Left ventricle myocardium inferior (tissue), 1 donor: ENCODE measurements at regions not wholly inside any gene's neighbourhood (a gene's known extent, or its start where the extent isn't known, plus 50 kb on each side); places are given as distances from the start of the nearest gene placed in this dataset.
A peak's percentile ranks its signal among the peaks of the same experiment; 100 is the strongest.

Experiments
- DNase-seq: peaks from one replicate; pipeline ENCODE4 v3.0.0-alpha.2; 2020
- H3K27ac ChIP-seq: fragments of 200-600 bp; replicated peaks from 2 replicates; pipeline ENCODE4 v1.8.0; 2021
- H3K27me3 ChIP-seq: fragments of 200-600 bp; 2 replicates; pipeline ENCODE4 v1.8.0; 2021; ENCODE audit warnings: low read depth
- H3K36me3 ChIP-seq: fragments of 200-600 bp; 2 replicates; pipeline ENCODE4 v1.8.0; 2021
- H3K4me1 ChIP-seq: fragments of 200-600 bp; 2 replicates; pipeline ENCODE4 v1.8.0; 2021
- H3K4me3 ChIP-seq: fragments of 200-600 bp; 2 replicates; pipeline ENCODE4 v1.8.0; 2021; ENCODE audit warnings: mild to moderate bottlenecking, moderate library complexity
- H3K9me3 ChIP-seq: fragments of 200-600 bp; replicated peaks from 2 replicates; pipeline ENCODE4 v1.8.0; 2021
- intact Hi-C: fragments of 100-400 bp; cut with micrococcal nuclease; formaldehyde crosslinking; loops from one replicate; pipeline ENCODE4 v1.11.0; 2022
- TF ChIP-seq, protein P1 (sequence below): fragments of 200-600 bp; IDR thresholded peaks from 2 replicates; pipeline ENCODE4 v1.8.0; 2021; ENCODE audit warnings: antibody characterized with exemption, mild to moderate bottlenecking, borderline replicate concordance
- donor health status: DM: no; HTN: yes; CAD: no; lungs with severe emphysema.

DNA sequence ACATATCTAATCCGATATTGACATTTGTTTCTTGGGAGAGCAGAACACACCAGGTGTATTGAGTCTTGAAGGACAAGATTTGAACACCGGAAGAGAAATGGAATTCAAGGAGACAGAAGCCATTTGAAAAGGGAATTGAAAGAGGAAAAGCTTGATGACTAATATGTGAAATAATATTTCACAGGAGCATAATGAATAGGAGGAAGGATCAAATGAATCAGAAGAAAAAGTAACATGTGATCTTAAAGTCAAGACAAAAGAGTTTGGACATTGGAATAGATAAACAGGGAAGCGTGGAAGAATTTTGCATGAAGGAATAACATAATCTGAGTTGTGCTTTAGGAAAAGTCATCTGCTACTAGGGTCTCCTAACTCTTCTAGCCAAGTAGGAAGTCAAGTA, 145.5 kb upstream of the PDHA2 start:
- H3K36me3 ChIP-seq, result no peaks in the 10 kb centered on the region
- no peak overlapping the region for H3K27ac ChIP-seq
- H3K27me3 ChIP-seq, result no peaks in the 10 kb centered on the region
- no peaks in the 10 kb centered on the region for H3K9me3 ChIP-seq
- no peaks in the 10 kb centered on the region for H3K4me1 ChIP-seq
- no peak for DNase-seq
- intact Hi-C loops, result no loop called here
- H3K4me3 ChIP-seq, result no peak overlapping the region
- TF ChIP-seq, protein P1, sequence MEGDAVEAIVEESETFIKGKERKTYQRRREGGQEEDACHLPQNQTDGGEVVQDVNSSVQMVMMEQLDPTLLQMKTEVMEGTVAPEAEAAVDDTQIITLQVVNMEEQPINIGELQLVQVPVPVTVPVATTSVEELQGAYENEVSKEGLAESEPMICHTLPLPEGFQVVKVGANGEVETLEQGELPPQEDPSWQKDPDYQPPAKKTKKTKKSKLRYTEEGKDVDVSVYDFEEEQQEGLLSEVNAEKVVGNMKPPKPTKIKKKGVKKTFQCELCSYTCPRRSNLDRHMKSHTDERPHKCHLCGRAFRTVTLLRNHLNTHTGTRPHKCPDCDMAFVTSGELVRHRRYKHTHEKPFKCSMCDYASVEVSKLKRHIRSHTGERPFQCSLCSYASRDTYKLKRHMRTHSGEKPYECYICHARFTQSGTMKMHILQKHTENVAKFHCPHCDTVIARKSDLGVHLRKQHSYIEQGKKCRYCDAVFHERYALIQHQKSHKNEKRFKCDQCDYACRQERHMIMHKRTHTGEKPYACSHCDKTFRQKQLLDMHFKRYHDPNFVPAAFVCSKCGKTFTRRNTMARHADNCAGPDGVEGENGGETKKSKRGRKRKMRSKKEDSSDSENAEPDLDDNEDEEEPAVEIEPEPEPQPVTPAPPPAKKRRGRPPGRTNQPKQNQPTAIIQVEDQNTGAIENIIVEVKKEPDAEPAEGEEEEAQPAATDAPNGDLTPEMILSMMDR, result no peak

- Histone ChIP-seq H3K27ac (no peak overlapping the region), H3K9me3 (no peaks in the 10 kb centered on the region), H3K4me1 (no peaks in the 10 kb centered on the region), H3K27me3 (no peaks in the 10 kb centered on the region), H3K4me3 (no peak overlapping the region), H3K36me3 (no peaks in the 10 kb centered on the region)
- intact Hi-C loops, result no loop called here
- TF ChIP-seq, protein P1, result peak; percentile 35
- no peak for DNase-seq
Observed at GRCh38 chr4:95693594-95693993, 144.8 kb upstream of the UNC5C start.

- Histone ChIP-seq H3K4me1 (no peaks in the 10 kb centered on the region), H3K4me3 (no peak overlapping the region), H3K27me3 (no peaks in the 10 kb centered on the region), H3K27ac (no peak overlapping the region), H3K9me3 (peaks cover 8% of the 10 kb centered on the region), H3K36me3 (no peaks in the 10 kb centered on the region)
- TF ChIP-seq, protein P1, result no peak
- no peak for DNase-seq
- intact Hi-C loops, result no loop called here
Observed at GRCh38 chr4:95676190-95676589, 127.4 kb upstream of the UNC5C start.

GRCh38 chr4:95675623-95676022, 126.8 kb upstream of the UNC5C start:
- intact Hi-C loops, result no loop called here
- Histone ChIP-seq H3K36me3 (no peaks in the 10 kb centered on the region), H3K4me1 (no peaks in the 10 kb centered on the region), H3K9me3 (peaks cover 8% of the 10 kb centered on the region), H3K4me3 (no peak overlapping the region), H3K27me3 (no peaks in the 10 kb centered on the region), H3K27ac (no peak overlapping the region)
- TF ChIP-seq, protein P1, result no peak
- no peak for DNase-seq

GRCh38 chr4:95674521-95674981, 125.8 kb upstream of the UNC5C start:
- intact Hi-C loops, result no loop called here

More at GRCh38 chr4:95674521-95674981, 125.8 kb upstream of the UNC5C start:
- no peaks in the 10 kb centered on the region for H3K4me1 ChIP-seq
- peaks cover 9% of the 10 kb centered on the region for H3K9me3 ChIP-seq
- H3K27me3 ChIP-seq, result no peaks in the 10 kb centered on the region
- no peaks in the 10 kb centered on the region for H3K36me3 ChIP-seq
- TF ChIP-seq, protein P1, result no peak
- no peak overlapping the region for H3K27ac ChIP-seq
- DNase-seq, result no peak
- H3K4me3 ChIP-seq, result no peak overlapping the region
